GM21737 (cell line): ENCODE measurements at regions not wholly inside any gene's neighbourhood (a gene's known extent, or its start where the extent isn't known, plus 50 kb on each side); places are given as distances from the start of the nearest gene placed in this dataset.

Experiments
- ATAC-seq: cut with Tn5 transposase; IDR thresholded peaks from one replicate; pipeline ENCODE4 v1.9.1; 2021; ENCODE audit warnings: mild to moderate bottlenecking, moderate library complexity; ENCODE audit not compliant: unreplicated experiment

DNA sequence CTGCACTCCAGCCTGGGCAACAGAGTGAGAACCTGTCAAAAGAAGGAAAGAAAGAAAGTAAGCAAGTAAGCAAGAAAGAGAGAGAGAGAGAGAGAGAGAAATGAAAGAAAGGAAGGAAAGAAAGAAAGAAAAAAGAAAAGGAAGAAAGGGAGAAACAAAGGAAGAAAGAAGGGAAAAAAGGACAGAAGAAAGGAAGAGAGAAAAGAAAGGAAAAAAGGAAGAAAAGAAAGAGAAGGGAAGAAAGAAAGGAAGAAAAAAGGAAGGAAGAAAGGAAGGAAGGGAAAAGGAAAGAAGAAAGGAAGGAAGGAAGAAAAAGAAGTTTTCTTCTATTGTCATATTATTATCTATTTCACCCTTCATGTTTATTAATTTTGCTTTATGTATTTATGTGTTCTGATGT, 251.1 kb upstream of the CD180 start:
- no peak for ATAC-seq

DNA sequence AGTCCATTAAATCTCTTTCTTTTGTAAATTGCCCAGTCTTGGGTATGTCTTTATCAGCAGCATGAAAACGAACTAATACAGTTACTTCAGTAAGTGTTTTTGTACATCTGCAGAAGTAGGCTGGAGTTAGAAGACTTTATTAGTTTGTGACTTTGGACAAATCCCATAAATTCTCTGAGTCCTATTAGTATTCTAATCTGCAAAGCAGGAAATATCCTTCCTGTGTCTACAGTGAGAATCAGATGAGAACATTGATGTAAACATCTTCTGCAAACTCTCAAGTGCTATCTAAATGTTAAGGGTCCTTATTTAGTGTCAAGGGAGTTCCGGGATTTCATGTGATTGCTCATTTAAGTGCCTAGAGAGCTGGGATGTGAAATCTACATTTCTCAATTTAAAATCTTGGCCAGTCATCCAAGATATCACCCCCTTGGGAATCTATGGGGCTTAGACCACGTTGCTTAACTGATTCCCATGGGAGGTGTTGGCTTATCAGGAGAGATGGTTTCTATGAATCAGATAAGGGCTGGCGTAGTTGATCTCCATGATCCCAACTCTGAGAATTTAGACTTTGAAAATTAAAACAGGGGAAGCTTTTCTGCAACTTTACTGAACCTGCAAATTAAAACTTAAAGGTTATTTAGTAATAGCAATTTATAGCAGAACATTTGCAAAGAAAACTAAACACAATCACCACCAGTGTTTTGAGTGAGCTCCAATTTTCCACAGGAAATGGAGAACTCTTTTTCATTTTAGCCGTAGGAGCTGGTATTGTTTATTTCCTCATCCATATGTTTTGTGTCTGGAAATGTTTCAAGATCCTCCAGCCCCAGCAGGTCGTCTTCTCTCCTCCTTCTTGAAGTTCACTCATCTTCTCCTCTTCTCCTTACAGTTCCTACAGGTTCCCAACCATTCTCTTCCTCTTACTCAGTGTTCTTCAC, 241.6 kb upstream of the CD180 start:
- ATAC-seq, result no peak

DNA sequence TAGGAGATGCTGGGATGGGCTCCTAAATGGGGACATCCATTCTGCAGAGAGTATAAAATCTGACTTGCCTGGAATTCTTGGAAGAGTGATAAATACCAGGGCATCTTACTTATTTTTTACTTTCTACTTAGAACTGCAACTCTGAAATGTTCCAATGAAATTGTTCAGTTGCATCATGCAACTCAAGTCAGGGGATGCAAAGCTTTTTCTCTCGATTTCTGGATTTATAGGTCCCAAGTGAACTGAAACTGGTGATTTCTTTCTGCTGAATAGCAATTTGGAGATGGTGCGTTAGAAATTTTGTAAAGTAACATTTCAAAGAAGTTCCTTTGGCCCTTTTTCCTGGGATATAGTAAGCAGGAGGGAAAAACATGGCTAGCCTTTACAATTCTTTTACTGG, 238.4 kb upstream of the CD180 start:
- no peak for ATAC-seq

DNA sequence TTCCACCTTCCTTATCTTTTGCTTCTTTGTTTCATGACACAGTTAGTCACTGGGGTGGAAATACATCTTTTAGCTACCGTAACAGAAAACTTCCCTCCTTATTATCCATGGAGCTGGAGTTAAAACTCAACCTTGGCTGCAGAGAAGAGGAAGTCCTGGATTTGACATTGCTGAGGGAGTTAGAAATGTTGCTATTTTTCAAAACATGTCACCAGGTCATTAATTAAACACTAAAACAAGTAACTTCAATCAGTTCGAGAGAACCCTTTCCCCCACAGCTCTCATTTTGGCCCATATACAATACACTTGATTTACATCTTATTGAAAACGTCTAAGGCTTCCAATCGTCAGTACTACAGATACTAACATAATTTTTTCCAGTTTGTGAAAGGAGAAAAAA, 237.9 kb upstream of the CD180 start:
- no peak for ATAC-seq

DNA sequence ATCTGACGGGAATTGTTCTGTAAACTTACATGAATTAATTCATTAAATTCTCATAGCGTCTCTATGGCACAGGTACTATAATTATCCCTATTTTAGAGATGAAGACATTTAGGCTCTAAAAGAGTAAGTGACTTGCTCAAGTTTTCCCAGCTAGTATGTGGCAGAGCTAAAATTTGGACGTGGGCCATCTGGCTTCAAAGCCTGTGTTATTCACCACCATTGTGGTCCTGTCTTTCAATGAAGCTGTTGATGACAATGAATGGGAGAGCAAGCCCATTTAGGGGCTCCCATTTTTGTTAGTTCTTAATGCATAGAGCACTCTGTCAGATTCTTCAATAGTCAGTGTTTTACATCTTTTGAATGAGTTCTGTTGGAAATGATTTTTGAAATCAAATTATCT, 236.0 kb upstream of the CD180 start:
- no peak for ATAC-seq

DNA sequence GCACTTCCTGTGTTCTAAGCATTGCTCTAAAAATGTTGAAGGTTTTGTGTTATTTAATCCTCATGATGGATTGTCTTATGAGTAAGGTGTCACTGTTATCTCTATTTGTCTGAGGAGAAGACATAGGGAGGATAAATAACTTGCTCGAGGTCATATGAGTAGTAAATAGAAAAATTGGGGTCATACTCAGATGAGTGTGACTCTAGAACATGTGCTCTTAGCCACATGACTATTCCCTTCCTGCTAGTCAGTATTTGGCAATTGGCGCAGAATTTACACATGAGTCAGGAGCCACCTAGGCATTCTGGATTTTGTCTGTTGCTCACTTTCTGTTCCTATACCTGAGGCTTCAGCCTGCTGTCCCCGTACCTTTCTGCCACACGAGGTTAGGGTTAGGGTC, 234.6 kb upstream of the CD180 start:
- no peak for ATAC-seq

DNA sequence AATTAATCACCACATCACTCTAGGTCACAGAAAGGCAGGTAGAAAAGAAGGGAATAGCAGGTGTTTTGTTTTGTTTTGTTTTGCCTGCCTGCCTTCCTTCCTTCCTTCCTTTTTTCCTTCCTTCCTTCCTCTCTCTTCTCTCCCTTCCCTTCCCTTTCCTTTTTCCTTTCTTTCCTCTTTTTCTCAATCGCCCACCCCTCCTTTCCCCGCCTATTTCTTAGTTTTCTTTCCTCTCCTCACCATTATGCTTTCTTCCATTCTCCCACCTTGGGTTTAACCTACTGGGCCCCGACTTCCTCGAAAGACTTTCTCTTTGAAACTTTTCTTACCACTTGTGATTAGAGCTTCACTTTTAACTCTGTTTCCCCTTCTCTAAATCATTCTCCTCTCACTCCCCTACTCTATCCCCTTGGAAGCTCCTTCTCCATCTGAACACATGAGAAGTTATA, 231.3 kb upstream of the CD180 start:
- no peak for ATAC-seq

DNA sequence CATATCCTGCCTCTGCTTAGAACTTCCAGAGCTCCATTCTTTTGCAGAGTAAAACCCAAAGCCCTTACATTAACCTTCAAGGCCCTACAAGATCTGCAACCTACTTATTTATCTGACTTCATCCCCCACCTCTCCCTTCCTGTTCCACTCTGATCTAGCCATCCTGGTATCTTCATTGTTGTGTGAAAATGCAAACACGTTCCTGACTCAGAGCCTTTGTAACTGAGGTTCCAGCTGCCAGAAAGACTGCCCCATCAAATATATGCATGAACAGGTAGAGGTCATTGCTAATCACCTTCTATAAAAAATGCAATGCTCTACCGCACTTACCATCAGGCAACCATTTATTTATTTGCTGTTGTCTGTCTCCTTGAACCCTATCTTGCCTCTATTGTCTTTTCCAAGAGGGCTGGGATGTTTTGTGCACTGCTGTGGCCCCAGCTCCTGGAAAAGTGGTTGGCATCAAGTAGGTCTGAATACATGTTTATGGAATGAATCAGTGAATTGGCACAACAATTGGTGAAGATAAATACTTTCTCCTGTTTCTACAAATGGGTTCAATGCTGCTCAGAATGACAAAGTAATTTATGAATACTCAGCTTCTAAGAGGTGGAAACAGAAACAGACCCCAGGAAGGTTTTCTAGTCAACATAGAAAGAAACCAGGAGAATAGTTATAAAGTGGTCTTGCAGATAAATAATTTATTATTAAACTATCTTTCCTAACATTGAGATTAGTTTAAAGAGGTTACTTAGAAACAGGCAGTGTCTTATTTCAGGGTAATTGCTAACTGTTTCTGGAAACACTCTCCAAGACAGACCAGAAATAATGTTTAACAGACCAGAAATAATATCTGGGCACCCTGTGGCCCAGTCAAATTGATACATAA, 230.6 kb upstream of the CD180 start:
- no peak for ATAC-seq

DNA sequence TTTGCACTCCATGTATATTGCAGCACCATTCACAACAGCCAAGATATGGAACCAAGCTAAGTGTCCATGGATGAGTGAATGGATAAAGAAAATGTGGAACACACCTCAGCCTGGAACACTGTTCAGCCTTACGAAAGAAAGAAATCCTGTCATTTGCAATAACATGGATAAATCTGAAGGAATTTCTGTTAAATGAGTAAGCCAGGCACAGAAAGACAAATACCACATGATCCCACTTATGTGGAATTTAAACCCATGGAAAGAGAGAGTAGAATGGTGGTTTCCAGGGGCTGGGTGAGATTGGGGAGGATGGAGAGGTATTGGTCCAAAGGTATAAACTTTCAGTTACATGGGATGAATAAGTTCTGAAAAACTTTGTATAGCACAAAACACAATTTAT, 228.9 kb upstream of the CD180 start:
- no peak for ATAC-seq

DNA sequence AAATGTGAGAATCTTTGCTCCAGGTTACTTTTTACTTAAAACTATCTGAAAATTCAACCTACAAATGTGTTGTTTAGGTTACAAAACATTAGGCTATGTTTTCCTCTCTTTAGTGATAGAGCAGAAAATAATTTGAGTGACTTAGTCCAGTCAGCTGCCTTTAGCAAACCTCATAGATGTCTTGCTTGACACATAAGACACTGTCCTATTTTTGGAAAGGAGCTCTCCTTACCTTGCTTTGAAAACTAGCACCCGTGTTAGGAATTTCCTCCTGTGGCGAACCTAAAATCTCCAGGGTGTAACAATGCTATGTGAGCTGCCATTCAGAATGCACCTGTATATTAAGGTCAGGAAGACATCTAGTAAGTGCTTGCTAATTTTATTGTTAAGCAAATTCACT, 221.2 kb upstream of the CD180 start:
- no peak for ATAC-seq

DNA sequence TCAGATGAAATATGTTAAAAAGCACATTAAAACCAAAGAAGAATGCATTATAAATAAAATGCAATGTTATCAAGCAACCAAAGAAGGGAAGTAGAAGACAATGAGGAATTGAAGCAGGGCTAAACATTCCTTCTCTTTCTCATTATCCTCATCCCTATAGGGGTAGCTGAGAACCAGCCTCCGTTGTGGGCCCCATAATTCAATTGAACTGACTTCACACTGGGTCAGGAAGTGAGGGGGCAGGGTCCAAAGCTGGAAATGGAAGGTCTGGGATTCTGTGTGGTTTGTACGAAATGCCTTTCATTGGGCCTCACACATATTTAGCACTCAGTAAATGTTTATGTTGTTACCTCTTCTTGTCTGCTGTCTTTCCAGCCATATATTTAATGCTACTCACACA, 220.4 kb upstream of the CD180 start:
- ATAC-seq, result no peak

DNA sequence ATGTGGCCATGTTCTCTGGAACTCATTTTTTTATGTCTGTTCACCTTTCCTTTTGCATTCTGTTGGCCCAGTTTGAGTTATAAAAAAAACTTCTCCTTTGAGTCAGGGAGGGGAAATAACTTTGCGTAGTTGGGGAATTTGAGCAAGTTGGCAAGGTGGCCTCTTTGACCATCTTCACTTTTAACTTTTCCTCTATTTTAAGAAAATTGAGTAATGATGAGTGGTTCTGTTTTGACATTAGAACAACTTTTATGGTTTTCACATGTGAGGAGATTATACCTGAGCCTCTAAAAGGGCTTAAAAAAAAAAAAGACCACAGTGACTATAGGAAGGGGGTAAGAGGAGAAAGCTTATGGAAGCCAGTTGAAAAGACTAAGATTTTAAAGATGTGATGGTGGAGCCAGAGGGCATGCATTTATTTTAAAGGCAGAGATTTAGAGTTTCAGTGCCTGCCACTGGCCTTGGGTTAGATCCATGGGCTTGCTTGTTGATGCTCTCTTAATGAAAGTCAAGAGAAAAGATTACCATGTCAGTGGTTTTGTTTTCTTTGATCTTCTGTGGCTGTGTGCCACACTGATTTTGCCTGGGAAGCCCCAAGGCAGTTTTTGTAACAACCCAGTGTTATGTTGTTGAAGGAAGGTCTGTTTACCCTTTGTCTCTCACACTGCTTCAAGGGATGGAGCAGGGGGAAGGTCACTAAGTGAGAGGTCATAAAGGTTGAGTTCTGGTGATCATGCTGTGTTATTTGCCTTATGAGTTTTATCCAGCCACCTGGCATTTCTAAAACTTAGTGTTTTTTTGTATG, 219.7 kb upstream of the CD180 start:
- ATAC-seq, result no peak

DNA sequence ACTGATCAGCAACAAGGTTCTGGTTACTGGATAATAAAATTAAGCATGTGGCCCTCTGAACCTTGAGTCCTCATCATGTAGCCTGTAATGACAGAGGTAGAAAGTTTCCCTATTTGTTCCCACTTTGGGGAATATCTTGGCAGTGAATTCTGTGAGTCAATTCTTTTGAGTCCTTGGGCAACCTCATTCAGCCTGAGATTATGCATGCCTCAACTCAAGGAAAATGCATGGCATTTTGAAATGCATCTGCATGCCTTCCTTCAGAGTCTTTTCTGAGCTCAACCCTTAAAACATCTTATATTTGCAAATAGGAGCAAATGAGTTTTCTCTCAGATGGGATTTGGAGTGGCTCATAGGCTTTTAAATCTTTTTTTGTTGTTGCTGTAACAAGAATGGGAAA, 218.1 kb upstream of the CD180 start:
- ATAC-seq, result no peak

DNA sequence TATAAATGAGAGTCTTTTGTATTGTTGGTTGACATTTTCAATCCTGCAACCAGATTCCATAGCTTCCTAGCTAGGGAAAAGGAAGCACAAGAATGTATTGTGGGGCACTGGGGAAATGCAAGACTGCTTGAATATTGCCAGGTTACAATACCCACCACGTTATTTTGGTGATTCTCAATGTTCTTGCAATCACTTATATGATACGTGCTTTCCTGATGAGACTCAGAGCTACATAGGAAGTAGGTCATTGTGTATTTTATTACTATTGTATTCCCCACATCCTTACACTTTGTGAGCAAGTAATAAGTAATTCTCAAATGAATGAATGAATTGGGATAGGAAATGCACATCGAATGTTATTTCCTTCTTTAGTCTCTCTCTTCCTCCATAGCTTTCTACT, 217.1 kb upstream of the CD180 start:
- ATAC-seq, result no peak

DNA sequence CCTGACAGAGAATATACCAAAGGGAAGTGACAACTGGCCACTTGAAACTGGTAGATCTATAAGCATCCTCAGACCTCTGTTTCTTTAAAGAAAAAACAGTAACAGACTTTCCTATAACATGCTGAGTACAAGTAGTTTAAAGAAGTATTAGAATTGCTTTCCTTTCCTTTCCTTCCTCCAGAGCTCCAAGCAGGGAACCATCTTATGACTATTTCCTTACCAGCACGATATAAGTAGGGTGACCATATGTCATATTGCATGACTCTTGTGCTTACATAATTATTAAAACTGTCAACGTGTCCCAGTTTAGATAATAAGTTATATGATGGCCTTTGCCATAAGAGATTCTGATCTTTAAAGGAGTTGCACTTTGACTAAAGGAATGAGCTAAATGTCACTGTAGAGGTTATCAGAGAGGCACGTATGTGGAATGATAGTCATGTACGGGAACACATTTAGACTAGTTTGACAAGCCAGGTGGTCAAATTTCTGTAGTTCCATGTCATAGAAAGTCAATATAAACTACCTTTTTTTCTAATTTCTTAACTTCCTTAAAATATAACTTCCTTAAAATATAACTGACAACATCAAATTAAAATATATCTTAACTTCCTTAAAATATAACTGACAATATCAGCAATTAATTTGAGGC, 212.7 kb upstream of the CD180 start:
- no peak for ATAC-seq

DNA sequence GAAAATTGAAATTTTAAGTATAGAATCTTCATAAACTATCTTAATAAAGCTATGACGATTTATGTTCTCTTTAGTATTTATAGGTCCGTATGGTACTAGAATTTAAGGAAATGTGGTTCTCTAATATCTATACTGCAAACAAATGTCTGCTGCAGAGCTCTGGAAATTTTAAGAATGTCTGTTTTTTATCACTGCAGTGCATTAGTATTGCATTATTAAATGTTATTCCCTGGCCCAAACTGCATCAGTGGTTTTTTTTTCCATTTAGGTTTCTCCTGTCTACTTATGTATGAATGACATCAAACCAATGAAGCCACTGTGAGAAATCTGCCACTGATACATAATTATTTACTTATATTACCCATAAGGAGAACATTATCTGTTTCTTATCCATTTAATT, 211.4 kb upstream of the CD180 start:
- no peak for ATAC-seq

DNA sequence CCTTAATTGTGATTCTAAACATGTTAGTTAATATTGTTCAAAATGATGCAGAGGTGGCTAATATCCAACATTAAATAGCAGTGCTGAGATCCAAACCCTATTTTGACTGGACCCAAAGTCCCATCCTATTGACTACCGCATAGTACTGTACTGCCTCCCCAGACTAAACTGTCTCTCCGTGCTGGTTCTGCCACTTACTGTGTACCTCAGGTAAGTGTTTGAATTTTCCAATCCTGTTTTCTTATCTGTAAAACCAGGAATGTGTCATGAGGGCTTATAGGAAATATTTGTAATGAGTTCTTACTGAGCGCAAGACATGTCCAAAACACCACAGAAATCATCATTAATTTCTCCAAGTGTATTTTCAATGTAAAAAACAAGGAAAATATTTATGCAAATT, 209.2 kb upstream of the CD180 start:
- ATAC-seq, result no peak

DNA sequence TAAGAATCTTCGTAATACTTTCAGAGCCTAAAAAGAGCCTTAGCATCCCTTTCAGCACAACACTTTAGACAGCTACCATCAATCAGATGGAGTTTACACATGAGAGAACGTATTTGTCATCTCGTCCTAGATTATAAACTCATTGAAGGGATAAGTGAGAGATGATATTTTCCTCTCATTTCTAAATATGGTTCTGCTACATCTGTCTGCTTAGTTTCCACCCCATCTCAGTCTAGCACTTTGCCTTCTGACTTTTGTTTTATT, 208.4 kb upstream of the CD180 start:
- ATAC-seq, result no peak

DNA sequence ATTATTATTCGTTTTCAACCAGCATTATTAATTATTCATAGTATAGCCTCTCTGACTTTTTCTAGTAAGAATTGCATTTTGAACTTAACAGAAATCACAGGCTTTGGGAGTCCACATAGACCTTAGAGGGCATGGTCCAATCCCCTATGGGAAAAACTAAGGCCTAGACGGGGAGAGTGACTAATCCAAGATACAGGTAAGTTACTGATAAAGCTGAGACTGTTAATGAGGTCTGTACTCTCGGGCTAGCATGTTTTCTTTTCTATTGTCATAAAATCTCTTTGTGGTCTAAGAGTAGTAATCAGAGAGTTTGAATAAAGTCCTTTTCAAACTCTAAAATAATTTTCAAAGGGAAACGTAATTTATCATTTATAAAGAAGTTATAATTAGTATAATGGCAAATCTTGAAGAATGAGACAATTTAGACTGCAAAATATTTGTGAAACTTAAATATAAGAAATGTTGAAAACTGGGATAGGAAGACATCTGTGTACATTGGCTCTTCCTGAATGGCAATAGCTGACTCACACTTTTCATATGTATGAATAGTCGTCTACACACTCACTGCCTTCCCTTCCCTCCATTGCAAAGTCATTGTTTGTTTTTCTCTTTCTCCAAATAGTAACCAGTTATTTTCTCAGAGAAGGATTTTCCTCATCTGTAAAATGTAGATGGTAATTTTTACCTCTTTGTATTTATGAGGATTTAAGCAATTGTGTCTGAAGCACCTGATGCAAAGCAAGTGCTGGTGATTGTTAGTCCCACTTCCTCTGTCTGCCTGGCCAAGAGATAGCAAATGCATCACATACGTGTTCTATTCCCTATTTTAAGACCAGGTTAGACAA, 207.9 kb upstream of the CD180 start:
- no peak for ATAC-seq

DNA sequence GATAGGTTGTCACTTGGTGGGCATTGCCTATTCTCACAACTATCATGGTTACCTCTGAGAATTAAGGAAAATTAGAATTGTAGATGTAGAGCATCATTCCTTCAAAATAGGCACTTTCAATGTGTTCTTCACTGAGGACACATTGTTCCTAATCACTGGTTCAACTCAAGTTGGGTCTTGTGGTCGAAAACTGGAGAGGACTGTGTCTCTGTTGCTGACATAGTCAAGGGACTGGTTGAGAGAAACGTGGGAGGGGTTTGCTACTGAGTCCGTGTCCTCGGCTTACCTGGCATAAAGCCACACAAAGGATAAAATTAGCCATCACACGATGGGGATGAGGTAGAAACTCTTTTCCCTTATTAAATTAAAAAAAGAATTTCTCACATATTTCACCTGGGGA, 205.9 kb upstream of the CD180 start:
- ATAC-seq, result no peak
